ENCODE measurements at regions not wholly inside any gene's neighbourhood (a gene's known extent, or its start where the extent isn't known, plus 50 kb on each side); places are given as distances from the start of the nearest gene placed in this dataset.

DNA sequence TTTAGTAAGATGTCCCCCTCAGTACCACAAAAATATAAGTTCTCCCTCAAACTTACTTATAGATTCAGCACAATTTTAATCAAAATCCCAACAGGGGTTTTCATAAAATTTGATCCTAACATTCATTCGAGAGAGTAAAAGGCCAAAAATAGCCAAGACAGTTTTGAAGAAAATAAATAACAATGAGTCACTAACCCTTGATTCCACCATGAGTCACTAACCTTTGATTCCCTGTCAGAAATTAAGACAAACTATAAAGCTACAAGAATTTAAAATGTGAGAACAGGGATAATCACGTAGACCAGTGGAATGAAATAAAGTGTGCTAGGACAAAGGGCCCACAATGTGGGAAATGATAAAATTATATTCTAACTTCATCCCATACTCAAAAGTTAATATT, 320.3 kb downstream of the SUCLA2 start:
- CTCF ChIA-PET, result no interaction called here
- no peaks in the 10 kb centered on the region for H3K36me3 ChIP-seq (ENCODE audit: control insufficient read depth in 2 of 2, insufficient read depth in 1 of 2, low read length in 2 of 2)
- H3K4me3 ChIP-seq (ENCODE audit: low read depth, low read length), result no peak overlapping the region
- H3K9me3 ChIP-seq (ENCODE audit: control insufficient read depth, insufficient read depth, low read depth, low read length), result no peaks in the 10 kb centered on the region
- H3K4me1 ChIP-seq (ENCODE audit: control insufficient read depth, insufficient read depth, low read length), result no peaks in the 10 kb centered on the region
- no peak overlapping the region for H3K27ac ChIP-seq (ENCODE audit: extremely low read depth, low read depth, low read length)
- TF ChIP-seq ZEB2 (tag by site-specific recombination; IDR thresholded peaks at IDR 0.05) (no peak), REPIN1 (tag by site-specific recombination; IDR thresholded peaks at IDR 0.05; ENCODE audit: low read depth) (no peak), ZNF514 (tag by site-specific recombination; IDR thresholded peaks at IDR 0.05) (no peak), ZNF747 (tag by site-specific recombination; IDR thresholded peaks at IDR 0.05) (no peak), ZIC2 (tag by site-specific recombination; IDR thresholded peaks at IDR 0.05) (no peak), ZNF324 (tag by site-specific recombination; IDR thresholded peaks at IDR 0.05) (no peak)
- POLR2A ChIA-PET, result no interaction called here

DNA sequence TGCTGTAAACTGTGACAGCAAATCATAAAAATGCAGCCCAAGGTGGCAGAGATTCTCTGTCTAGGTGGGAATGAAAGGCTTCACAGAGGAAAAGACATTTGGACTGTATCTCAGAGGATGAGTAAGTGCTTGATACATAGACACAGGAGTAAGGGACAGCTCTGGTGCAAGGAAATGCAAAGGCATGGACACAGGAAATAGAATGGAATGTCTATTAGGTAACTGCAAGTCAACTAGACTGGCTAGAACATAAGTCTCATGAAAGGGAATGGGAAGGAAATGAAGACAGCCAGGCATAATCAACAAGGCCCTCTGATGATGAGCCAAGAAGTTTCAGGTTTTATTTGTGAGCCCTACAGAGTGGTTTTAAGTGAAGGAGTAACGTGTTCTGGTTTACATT, 321.7 kb downstream of the SUCLA2 start:
- ChIA-PET POLR2A (no interaction called here), CTCF (no interaction called here)
- H3K27ac ChIP-seq (ENCODE audit: extremely low read depth, low read depth, low read length), result no peak overlapping the region
- TF ChIP-seq ZBTB48 (tag by site-specific recombination; IDR thresholded peaks at IDR 0.05), result no peak
- TF ChIP-seq REPIN1 (tag by site-specific recombination; IDR thresholded peaks at IDR 0.05; ENCODE audit: low read depth), result no peak
- TF ChIP-seq ZXDB (tag by site-specific recombination; IDR thresholded peaks at IDR 0.05), result no peak
- no peak for TF ChIP-seq ZNF354C (tag by site-specific recombination; IDR thresholded peaks at IDR 0.05; ENCODE audit: borderline replicate concordance, low read depth)
- no peak for TF ChIP-seq ZNF677 (tag by site-specific recombination; IDR thresholded peaks at IDR 0.05)
- no peak for TF ChIP-seq ZNF140 (tag by site-specific recombination; IDR thresholded peaks at IDR 0.05)
- TF ChIP-seq, protein P1, sequence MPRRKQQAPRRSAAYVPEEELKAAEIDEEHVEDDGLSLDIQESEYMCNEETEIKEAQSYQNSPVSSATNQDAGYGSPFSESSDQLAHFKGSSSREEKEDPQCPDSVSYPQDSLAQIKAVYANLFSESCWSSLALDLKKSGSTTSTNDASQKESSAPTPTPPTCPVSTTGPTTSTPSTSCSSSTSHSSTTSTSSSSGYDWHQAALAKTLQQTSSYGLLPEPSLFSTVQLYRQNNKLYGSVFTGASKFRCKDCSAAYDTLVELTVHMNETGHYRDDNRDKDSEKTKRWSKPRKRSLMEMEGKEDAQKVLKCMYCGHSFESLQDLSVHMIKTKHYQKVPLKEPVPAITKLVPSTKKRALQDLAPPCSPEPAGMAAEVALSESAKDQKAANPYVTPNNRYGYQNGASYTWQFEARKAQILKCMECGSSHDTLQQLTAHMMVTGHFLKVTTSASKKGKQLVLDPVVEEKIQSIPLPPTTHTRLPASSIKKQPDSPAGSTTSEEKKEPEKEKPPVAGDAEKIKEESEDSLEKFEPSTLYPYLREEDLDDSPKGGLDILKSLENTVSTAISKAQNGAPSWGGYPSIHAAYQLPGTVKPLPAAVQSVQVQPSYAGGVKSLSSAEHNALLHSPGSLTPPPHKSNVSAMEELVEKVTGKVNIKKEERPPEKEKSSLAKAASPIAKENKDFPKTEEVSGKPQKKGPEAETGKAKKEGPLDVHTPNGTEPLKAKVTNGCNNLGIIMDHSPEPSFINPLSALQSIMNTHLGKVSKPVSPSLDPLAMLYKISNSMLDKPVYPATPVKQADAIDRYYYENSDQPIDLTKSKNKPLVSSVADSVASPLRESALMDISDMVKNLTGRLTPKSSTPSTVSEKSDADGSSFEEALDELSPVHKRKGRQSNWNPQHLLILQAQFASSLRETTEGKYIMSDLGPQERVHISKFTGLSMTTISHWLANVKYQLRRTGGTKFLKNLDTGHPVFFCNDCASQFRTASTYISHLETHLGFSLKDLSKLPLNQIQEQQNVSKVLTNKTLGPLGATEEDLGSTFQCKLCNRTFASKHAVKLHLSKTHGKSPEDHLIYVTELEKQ (tag by site-specific recombination; IDR thresholded peaks at IDR 0.05; ENCODE audit: borderline replicate concordance), result no peak
- TF ChIP-seq ZNF513 (tag by site-specific recombination; IDR thresholded peaks at IDR 0.05), result no peak
- TF ChIP-seq, protein P2, sequence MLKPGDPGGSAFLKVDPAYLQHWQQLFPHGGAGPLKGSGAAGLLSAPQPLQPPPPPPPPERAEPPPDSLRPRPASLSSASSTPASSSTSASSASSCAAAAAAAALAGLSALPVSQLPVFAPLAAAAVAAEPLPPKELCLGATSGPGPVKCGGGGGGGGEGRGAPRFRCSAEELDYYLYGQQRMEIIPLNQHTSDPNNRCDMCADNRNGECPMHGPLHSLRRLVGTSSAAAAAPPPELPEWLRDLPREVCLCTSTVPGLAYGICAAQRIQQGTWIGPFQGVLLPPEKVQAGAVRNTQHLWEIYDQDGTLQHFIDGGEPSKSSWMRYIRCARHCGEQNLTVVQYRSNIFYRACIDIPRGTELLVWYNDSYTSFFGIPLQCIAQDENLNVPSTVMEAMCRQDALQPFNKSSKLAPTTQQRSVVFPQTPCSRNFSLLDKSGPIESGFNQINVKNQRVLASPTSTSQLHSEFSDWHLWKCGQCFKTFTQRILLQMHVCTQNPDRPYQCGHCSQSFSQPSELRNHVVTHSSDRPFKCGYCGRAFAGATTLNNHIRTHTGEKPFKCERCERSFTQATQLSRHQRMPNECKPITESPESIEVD (tag by site-specific recombination; IDR thresholded peaks at IDR 0.05), result no peak
- no peak for TF ChIP-seq ZNF658 (tag by site-specific recombination; IDR thresholded peaks at IDR 0.05)
- no peak for TF ChIP-seq ZNF48 (tag by site-specific recombination; IDR thresholded peaks at IDR 0.05)
- TF ChIP-seq ZFP3 (tag by site-specific recombination; IDR thresholded peaks at IDR 0.05; ENCODE audit: low read depth), result no peak
- no peak for TF ChIP-seq GLI4 (tag by site-specific recombination; IDR thresholded peaks at IDR 0.05)
- TF ChIP-seq ZBTB6 (tag by site-specific recombination; IDR thresholded peaks at IDR 0.05), result no peak
- TF ChIP-seq ZNF169 (tag by site-specific recombination; IDR thresholded peaks at IDR 0.05), result no peak
- no peak for TF ChIP-seq ZNF837 (tag by site-specific recombination; IDR thresholded peaks at IDR 0.05)
- TF ChIP-seq WT1 (tag by site-specific recombination; IDR thresholded peaks at IDR 0.05), result no peak
- TF ChIP-seq ZNF785 (tag by site-specific recombination; IDR thresholded peaks at IDR 0.05), result no peak
- no peak overlapping the region for H3K4me3 ChIP-seq (ENCODE audit: low read depth, low read length)
- H3K36me3 ChIP-seq (ENCODE audit: control insufficient read depth in 2 of 2, insufficient read depth in 1 of 2, low read length in 2 of 2), result no peaks in the 10 kb centered on the region
- no peaks in the 10 kb centered on the region for H3K9me3 ChIP-seq (ENCODE audit: control insufficient read depth, insufficient read depth, low read depth, low read length)
- no peaks in the 10 kb centered on the region for H3K4me1 ChIP-seq (ENCODE audit: control insufficient read depth, insufficient read depth, low read length)
